HG03558 (cell line): ENCODE measurements at regions not wholly inside any gene's neighbourhood (a gene's known extent, or its start where the extent isn't known, plus 50 kb on each side); places are given as distances from the start of the nearest gene placed in this dataset.

Experiments
- ATAC-seq: cut with Tn5 transposase; IDR thresholded peaks from one replicate; pipeline ENCODE4 v1.9.1; 2021; ENCODE audit warnings: moderate number of reproducible peaks; ENCODE audit not compliant: unreplicated experiment; ENCODE audit errors: extremely low read depth

GRCh38 chr3:193843474-193844301 is 250.7 kb downstream of the OPA1 start:
- no peak for ATAC-seq

GRCh38 chr3:193844472-193844871 is 251.5 kb downstream of the OPA1 start:
- ATAC-seq = no peak

GRCh38 chr3:193845144-193845543 is 252.1 kb downstream of the OPA1 start:
- ATAC-seq = no peak

DNA sequence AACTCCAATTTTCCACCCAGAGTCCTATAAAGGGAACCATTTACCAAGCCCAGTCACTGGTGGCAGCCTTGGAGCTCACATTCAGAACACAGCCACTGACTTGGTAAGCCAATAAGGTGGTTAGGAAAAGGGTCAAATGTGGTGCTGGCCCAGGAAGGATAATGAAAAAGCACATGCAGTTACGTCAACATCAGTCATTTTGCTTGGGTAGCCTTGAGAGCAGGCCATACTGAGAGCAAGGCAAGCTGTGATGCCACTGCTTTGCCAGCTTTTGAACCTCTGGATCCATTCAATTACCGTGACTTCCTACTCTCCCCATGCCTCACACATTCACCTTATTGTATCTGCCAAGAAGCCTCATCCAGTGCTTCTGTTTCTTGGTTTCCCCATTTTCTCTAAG is 253.6 kb downstream of the OPA1 start:
- ATAC-seq = no peak

GRCh38 chr3:193847402-193847801 is 254.4 kb downstream of the OPA1 start:
- ATAC-seq = no peak

GRCh38 chr3:193848547-193848946 is 255.5 kb downstream of the OPA1 start:
- no peak for ATAC-seq

DNA sequence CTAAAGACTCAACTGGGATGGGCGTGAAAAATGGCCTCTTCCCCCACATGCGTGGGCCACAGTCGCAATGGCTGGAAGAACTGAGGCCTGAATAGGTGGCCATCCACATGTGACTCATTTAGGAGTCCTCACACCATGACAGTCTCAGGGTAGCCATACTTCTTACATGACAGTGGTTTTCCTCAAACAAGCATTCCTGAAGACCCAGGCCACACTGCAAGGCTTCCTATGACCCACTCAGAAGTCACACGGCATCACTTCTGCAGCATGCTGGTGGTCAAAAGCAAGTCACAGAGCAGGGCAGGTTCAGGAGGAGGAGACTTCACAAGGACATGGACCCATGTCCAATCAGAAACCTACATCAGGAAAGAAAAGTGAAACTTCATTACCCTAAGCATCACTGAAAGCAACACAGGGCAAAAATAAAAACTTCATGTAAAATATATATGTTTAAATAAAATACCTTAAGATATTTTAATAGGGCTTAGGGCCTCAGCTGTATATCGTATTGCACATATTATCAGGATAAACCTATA is 257.1 kb downstream of the OPA1 start:
- ATAC-seq = no peak

GRCh38 chr3:193851428-193851847 is 258.4 kb downstream of the OPA1 start:
- no peak for ATAC-seq

- ATAC-seq = no peak
Observed at GRCh38 chr3:193851941-193852674, 259.1 kb downstream of the OPA1 start.

DNA sequence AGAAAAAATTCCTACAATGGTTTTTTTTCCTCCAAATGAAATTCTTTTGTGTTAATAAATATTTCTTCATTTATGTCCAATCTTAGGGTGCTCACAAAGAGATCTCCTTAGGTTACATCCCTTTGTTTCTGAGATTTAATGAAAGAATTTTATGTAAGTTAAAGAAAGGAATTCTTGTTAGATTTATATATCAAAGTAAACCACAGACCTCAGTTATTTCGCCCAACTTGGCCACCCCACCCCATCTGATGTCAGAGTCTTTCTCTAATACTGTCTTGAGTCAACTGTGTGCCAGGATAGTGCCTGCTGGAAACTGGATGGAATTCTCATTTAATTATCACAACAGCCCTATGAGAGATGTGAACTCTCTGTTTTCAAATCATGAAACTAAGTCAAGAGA is 259.9 kb downstream of the OPA1 start:
- no peak for ATAC-seq

DNA sequence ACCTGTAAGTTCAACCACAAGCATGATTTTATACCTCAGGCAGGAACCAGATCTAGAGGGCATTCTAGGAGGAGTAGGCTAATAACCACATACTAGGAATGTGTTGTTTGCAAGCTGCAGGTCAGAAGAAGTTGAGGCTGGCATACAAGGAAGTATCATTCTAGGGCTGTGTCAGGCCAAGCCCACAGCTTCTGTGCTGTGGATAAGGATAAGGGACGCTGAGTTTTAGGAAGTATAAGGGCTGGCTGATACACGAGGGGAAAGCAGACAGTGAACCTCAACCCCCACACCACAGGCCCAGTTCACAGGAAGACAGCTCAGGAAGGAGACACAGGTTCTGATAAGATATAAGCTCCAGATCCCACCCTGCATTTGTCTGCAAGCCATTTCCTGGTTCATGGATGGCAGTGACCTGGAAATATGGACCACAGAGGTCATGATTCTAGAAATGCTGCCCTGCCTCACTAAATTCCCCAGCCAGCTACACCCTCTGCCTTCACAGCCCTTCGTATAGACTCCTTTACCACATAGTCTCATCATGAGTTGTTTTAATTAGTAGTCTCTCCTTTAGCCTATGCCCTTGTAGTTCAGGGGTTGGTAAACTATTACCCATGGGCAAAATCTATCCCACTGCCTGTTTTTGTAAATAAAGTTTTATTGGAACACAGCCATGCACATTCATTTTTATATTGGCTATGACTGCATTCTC is 260.7 kb downstream of the OPA1 start:
- ATAC-seq = no peak

DNA sequence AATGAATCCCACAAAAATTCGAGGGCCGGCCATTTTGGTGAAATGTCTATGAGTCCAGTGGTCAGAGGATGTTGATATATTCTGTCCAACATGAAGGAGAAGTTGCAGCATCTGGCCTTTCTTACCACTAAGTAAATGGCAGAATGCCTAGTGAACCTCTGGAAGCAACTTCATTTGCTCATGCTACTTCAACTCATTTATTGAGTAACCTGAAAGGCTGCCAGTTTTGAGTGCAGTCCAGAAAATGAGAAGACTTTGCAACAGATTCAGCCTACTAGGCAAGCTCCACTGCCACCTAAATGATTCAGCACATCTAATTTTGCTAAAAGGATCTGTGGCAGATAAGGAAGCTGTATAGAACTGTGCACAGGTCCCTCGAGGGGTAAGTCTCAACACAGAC is 265.0 kb downstream of the OPA1 start:
- ATAC-seq = no peak

- ATAC-seq = no peak
Observed at GRCh38 chr3:193859195-193859594, 266.2 kb downstream of the OPA1 start.

- ATAC-seq = no peak
Observed at GRCh38 chr3:193861012-193861411, 268.0 kb downstream of the OPA1 start.

GRCh38 chr3:193862843-193863242 is 269.8 kb downstream of the OPA1 start:
- no peak for ATAC-seq

- ATAC-seq = no peak
Observed at GRCh38 chr3:193863657-193864357, 270.8 kb downstream of the OPA1 start.

DNA sequence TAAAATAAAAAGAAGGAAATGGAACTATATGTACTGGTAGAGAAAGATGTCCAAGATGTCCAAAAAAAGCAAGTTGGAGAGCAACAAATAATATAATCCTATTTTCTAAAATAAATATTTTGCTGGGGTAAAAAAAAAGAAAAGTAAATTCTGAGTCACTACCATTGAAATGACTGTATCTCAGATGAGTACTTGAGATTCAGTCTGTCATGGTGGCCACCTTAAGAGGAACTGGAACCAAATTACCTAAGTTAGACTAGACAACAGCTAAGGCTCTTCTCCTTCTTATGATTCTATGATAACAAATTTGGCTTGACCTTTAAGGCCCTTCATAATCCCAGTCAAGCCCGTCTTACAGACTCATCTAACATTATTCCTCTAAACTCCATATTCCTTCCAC is 270.6 kb upstream of the HES1 start:
- ATAC-seq = peak; percentile 87

- no peak for ATAC-seq
Observed at GRCh38 chr3:193865896-193866480, 270.0 kb upstream of the HES1 start.

DNA sequence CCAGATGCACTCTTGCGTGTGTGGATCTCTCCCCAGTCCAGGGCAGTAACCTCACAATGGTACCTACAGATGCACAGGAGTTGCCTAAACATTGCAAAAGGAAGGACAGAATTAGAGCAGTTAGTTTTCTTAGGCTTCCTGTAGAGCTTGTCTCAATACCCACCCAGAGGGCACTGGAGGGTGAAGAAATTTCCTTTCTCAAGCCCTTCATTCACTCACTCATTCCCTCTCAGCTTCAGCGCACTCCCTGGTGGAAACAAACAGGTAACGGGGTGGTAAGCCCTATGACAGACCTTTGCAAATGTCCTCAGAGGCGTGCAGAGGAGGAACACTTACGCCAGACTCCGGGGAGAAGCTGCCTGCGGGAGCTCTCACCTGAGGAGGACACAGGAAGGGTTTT is 267.4 kb upstream of the HES1 start:
- ATAC-seq = no peak
